K562 (cell line): ENCODE measurements at regions not wholly inside any gene's neighbourhood (a gene's known extent, or its start where the extent isn't known, plus 50 kb on each side); places are given as distances from the start of the nearest gene placed in this dataset.

Source experiments
- ERF ChIP-seq: fragments of 450-650 bp; formaldehyde crosslinking; IDR thresholded peaks from 2 replicates; pipeline ENCODE4 v1.4.0; 2020; ENCODE audit warnings: mild to moderate bottlenecking, mixed read lengths
- FIP1L1 ChIP-seq: fragments of 200-400 bp; formaldehyde crosslinking; IDR thresholded peaks from 2 replicates; pipeline ENCODE4 v1.6.1; 2018; ENCODE audit warnings: mild to moderate bottlenecking, low read depth, low read length; ENCODE audit not compliant: poor library complexity, severe bottlenecking
- GABPA ChIP-seq: fragments of 200-800 bp; sonication (Bioruptor generic); conservative IDR thresholded peaks from 2 replicates; pipeline ENCODE4 v1.6.1; 2016; ENCODE audit warnings: low read depth, missing genetic modification characterization, missing compliant biosample characterization
- HDAC2 ChIP-seq: fragments of 450-650 bp; IDR thresholded peaks from 2 replicates; pipeline ENCODE4 v1.6.1; 2016; ENCODE audit warnings: mild to moderate bottlenecking
- MYC ChIP-seq, 2 experiments: fragments of 250-450 bp in 1 of 2; sonication (Bioruptor Pico) in 1 of 2; IDR thresholded peaks; 2 replicates each; pipeline versions ENCODE4 v1.5.1 to v1.6.1; 2012 to 2021; ENCODE audit warnings: low read depth in 2 of 2, borderline replicate concordance in 1 of 2, improper control_type of control experiment in 1 of 2, low read length in 1 of 2, mild to moderate bottlenecking in 1 of 2, moderate library complexity in 1 of 2
- POLR2A ChIP-seq: fragments of 450-650 bp; conservative IDR thresholded peaks from 2 replicates; pipeline ENCODE4 v1.6.1; 2016
- TCF3 ChIP-seq: sonication (generic); formaldehyde crosslinking; IDR thresholded peaks from 2 replicates; pipeline ENCODE4 v1.4.0; 2020; ENCODE audit warnings: mild to moderate bottlenecking, missing genetic modification reagents
- TEAD4 ChIP-seq, 2 experiments: sonication (generic) in 1 of 2; formaldehyde crosslinking in 1 of 2; IDR thresholded peaks; 2 replicates each; pipeline versions ENCODE4 v1.6.1 to v1.8.0; 2012 to 2022; ENCODE audit warnings: borderline replicate concordance in 1 of 2, inconsistent platforms in 1 of 2, low read length in 1 of 2, mild to moderate bottlenecking in 1 of 2, missing genetic modification reagents in 1 of 2
- ZNF253 ChIP-seq: fragments of 250-450 bp; sonication (Bioruptor Pico); conservative IDR thresholded peaks from 2 replicates; pipeline ENCODE4 v1.6.1; 2021; ENCODE audit warnings: mild to moderate bottlenecking
- ZNF445 ChIP-seq: fragments of 250-450 bp; sonication (Bioruptor Pico); IDR thresholded peaks from 2 replicates; pipeline ENCODE4 v1.4.0; 2020; ENCODE audit warnings: low read depth, mild to moderate bottlenecking, moderate library complexity
- TF ChIP-seq, protein P1 (sequence below): IDR thresholded peaks from 3 replicates; pipeline ENCODE4 v1.6.1; 2011; ENCODE audit warnings: borderline replicate concordance, mild to moderate bottlenecking, moderate library complexity; ENCODE audit not compliant: insufficient read length; ENCODE audit errors: extremely low read depth
- TF ChIP-seq, protein P2 (sequence below), 3 experiments: IDR thresholded peaks in 2 of 3; conservative IDR thresholded peaks in 1 of 3; 2 replicates each; pipeline ENCODE4 v1.5.1; 2011 to 2012; ENCODE audit warnings: low read length in 3 of 3, mild to moderate bottlenecking in 3 of 3, control low read depth in 2 of 3, improper control_type of control experiment in 1 of 3, inconsistent platforms in 1 of 3, low read depth in 1 of 3, mixed read lengths in 1 of 3, moderate library complexity in 1 of 3; ENCODE audit not compliant: insufficient read depth in 2 of 3

DNA sequence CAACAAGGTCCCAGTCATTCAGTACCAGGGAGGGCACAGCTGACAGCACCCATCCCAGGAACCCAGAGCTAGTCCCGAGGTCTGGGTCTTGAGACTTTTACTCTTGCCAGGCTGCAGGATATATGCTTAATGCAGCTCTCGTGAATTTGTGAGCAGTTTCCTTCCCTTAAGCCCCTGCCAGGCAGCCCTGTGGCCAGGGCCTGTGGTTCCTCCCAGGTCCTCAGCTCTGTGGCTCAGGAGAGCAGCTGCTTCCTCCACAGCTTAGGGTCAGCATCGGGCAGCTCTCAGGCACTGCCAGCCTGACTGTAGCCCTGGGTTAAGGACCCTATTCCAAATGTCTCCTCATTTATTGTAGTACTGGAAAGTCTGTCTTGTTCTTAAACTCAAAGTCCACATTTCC lies 1384.8 kb downstream of the RPIA start:
- TF ChIP-seq MYC (IDR thresholded peaks at IDR 0.05; ENCODE audit: low read depth, low read length), result no peak
- no peak for TF ChIP-seq MYC (CRISPR knock-in tag; IDR thresholded peaks at IDR 0.05; ENCODE audit: borderline replicate concordance, low read depth)
- TF ChIP-seq, protein P1, sequence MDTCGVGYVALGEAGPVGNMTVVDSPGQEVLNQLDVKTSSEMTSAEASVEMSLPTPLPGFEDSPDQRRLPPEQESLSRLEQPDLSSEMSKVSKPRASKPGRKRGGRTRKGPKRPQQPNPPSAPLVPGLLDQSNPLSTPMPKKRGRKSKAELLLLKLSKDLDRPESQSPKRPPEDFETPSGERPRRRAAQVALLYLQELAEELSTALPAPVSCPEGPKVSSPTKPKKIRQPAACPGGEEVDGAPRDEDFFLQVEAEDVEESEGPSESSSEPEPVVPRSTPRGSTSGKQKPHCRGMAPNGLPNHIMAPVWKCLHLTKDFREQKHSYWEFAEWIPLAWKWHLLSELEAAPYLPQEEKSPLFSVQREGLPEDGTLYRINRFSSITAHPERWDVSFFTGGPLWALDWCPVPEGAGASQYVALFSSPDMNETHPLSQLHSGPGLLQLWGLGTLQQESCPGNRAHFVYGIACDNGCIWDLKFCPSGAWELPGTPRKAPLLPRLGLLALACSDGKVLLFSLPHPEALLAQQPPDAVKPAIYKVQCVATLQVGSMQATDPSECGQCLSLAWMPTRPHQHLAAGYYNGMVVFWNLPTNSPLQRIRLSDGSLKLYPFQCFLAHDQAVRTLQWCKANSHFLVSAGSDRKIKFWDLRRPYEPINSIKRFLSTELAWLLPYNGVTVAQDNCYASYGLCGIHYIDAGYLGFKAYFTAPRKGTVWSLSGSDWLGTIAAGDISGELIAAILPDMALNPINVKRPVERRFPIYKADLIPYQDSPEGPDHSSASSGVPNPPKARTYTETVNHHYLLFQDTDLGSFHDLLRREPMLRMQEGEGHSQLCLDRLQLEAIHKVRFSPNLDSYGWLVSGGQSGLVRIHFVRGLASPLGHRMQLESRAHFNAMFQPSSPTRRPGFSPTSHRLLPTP, result no peak
- TF ChIP-seq TCF3 (CRISPR knock-in tag), result no peak
- no peak for TF ChIP-seq ZNF445 (CRISPR knock-in tag)
- no peak for TF ChIP-seq TEAD4 (IDR thresholded peaks at IDR 0.05; ENCODE audit: low read length)
- no peak for TF ChIP-seq TEAD4 (CRISPR knock-in tag; IDR thresholded peaks at IDR 0.05; ENCODE audit: borderline replicate concordance)
- TF ChIP-seq HDAC2, result no peak
- no peak for TF ChIP-seq GABPA (tag)
- TF ChIP-seq POLR2A, result no peak
- TF ChIP-seq ERF (CRISPR knock-in tag), result no peak
- no peak for TF ChIP-seq ZNF253
- TF ChIP-seq, protein P2, sequence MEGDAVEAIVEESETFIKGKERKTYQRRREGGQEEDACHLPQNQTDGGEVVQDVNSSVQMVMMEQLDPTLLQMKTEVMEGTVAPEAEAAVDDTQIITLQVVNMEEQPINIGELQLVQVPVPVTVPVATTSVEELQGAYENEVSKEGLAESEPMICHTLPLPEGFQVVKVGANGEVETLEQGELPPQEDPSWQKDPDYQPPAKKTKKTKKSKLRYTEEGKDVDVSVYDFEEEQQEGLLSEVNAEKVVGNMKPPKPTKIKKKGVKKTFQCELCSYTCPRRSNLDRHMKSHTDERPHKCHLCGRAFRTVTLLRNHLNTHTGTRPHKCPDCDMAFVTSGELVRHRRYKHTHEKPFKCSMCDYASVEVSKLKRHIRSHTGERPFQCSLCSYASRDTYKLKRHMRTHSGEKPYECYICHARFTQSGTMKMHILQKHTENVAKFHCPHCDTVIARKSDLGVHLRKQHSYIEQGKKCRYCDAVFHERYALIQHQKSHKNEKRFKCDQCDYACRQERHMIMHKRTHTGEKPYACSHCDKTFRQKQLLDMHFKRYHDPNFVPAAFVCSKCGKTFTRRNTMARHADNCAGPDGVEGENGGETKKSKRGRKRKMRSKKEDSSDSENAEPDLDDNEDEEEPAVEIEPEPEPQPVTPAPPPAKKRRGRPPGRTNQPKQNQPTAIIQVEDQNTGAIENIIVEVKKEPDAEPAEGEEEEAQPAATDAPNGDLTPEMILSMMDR (IDR thresholded peaks at IDR 0.05 in 2 of 3, conservative IDR thresholded peaks at IDR 0.05 in 1 of 3; ENCODE audit: insufficient read depth in 2 of 3, low read depth in 1 of 3, low read length in 3 of 3), result no peak
- no peak for TF ChIP-seq FIP1L1
